Ascending aorta (tissue), 2 donors: ENCODE measurements at regions not wholly inside any gene's neighbourhood (a gene's known extent, or its start where the extent isn't known, plus 50 kb on each side); places are given as distances from the start of the nearest gene placed in this dataset.

ENCODE experiments used
- DNase-seq, 2 donors: peaks; one replicate each; pipeline ENCODE4 v3.0.0-alpha.2; 2019; ENCODE audit warnings: low spot score in 2 of 2
- H3K27ac ChIP-seq, 2 donors: fragments of 200-600 bp; sonication (generic); one replicate each; pipeline ENCODE4 v1.5.1; 2016 to 2017; ENCODE audit warnings: mild to moderate bottlenecking in 1 of 2
- H3K27me3 ChIP-seq: fragments of 200-600 bp; sonication (generic); one replicate; pipeline ENCODE4 v1.5.1; 2017
- H3K36me3 ChIP-seq, 2 donors: fragments of 200-600 bp; sonication (generic); one replicate each; pipeline ENCODE4 v1.5.1; 2016
- H3K4me1 ChIP-seq, 2 donors: fragments of 200-600 bp; sonication (generic); one replicate each; pipeline ENCODE4 v1.5.1; 2016 to 2017; ENCODE audit warnings: mild to moderate bottlenecking in 1 of 2
- H3K4me3 ChIP-seq, 2 donors: fragments of 200-600 bp; sonication (generic); one replicate each; pipeline ENCODE4 v1.5.1; 2016 to 2017; ENCODE audit warnings: mild to moderate bottlenecking in 1 of 2
- H3K9me3 ChIP-seq, 2 donors: fragments of 200-600 bp; sonication (generic); one replicate each; pipeline ENCODE4 v1.5.1; 2016
- CTCF ChIP-seq, 3 experiments: fragments of 200-600 bp in 2 of 3; fragments of 450-650 bp in 1 of 3; sonication (generic) in 2 of 3; IDR thresholded peaks; one replicate each; pipeline ENCODE4 v1.5.1; 2016 to 2019; ENCODE audit warnings: antibody characterized with exemption in 3 of 3, mild to moderate bottlenecking in 1 of 3, moderate library complexity in 1 of 3
- intact Hi-C: fragments of 100-400 bp; cut with DNase I; formaldehyde crosslinking; loops from one replicate; pipeline ENCODE4 v1.15.1; 2023

GRCh38 chr18:77395953-77396352, 146.3 kb downstream of the GALR1 start:
- no peak overlapping the region for H3K27ac ChIP-seq
- no peaks in the 10 kb centered on the region for H3K4me1 ChIP-seq
- H3K9me3 ChIP-seq: no peaks in the 10 kb centered on the region
- no peak overlapping the region for H3K4me3 ChIP-seq
- no peaks in the 10 kb centered on the region for H3K27me3 ChIP-seq
- no peak for DNase-seq
- no peaks in the 10 kb centered on the region for H3K36me3 ChIP-seq
- intact Hi-C loops: no loop called here
- TF ChIP-seq CTCF (IDR thresholded peaks at IDR 0.05): no peak

- Histone ChIP-seq H3K36me3 (no peaks in the 10 kb centered on the region), H3K9me3 (no peaks in the 10 kb centered on the region), H3K4me3 (no peak overlapping the region), H3K27me3 (no peaks in the 10 kb centered on the region), H3K4me1 (no peaks in the 10 kb centered on the region), H3K27ac (no peak overlapping the region)
- TF ChIP-seq CTCF (IDR thresholded peaks at IDR 0.05): no peak
- intact Hi-C loops: no loop called here
- DNase-seq: no peak
These were observed 147.4 kb downstream of the GALR1 start for GRCh38 chr18:77397056-77397455.

GRCh38 chr18:77397617-77398016, 148.0 kb downstream of the GALR1 start:
- no peaks in the 10 kb centered on the region for H3K4me1 ChIP-seq
- H3K27ac ChIP-seq: no peak overlapping the region
- TF ChIP-seq CTCF (IDR thresholded peaks at IDR 0.05): no peak
- H3K4me3 ChIP-seq: no peak overlapping the region
- no peaks in the 10 kb centered on the region for H3K36me3 ChIP-seq
- no peak for DNase-seq
- intact Hi-C loops: no loop called here
- no peaks in the 10 kb centered on the region for H3K9me3 ChIP-seq
- no peaks in the 10 kb centered on the region for H3K27me3 ChIP-seq

- H3K4me3 ChIP-seq: no peak overlapping the region
- H3K27ac ChIP-seq: no peak overlapping the region
- DNase-seq: no peak
- no peaks in the 10 kb centered on the region for H3K9me3 ChIP-seq
- intact Hi-C loops: no loop called here
- H3K27me3 ChIP-seq: no peaks in the 10 kb centered on the region
- no peaks in the 10 kb centered on the region for H3K36me3 ChIP-seq
- no peak for TF ChIP-seq CTCF (IDR thresholded peaks at IDR 0.05)
- H3K4me1 ChIP-seq: no peaks in the 10 kb centered on the region
These were observed 150.9 kb downstream of the GALR1 start for GRCh38 chr18:77400561-77400960.

GRCh38 chr18:77401173-77401572, 151.5 kb downstream of the GALR1 start:
- intact Hi-C loops: no loop called here
- DNase-seq: no peak
- Histone ChIP-seq H3K27ac (no peak overlapping the region), H3K4me1 (no peaks in the 10 kb centered on the region), H3K36me3 (no peaks in the 10 kb centered on the region), H3K9me3 (no peaks in the 10 kb centered on the region), H3K27me3 (no peaks in the 10 kb centered on the region), H3K4me3 (no peak overlapping the region)
- no peak for TF ChIP-seq CTCF (IDR thresholded peaks at IDR 0.05)

GRCh38 chr18:77403969-77404535, 154.4 kb downstream of the GALR1 start:
- no peak for DNase-seq
- Histone ChIP-seq H3K27ac (no peak overlapping the region), H3K4me1 (no peaks in the 10 kb centered on the region), H3K36me3 (no peaks in the 10 kb centered on the region), H3K27me3 (no peaks in the 10 kb centered on the region), H3K9me3 (no peaks in the 10 kb centered on the region), H3K4me3 (no peak overlapping the region)
- intact Hi-C loops: no loop called here
- TF ChIP-seq CTCF (IDR thresholded peaks at IDR 0.05): no peak
